Panc1 (cell line): ENCODE measurements at regions not wholly inside any gene's neighbourhood (a gene's known extent, or its start where the extent isn't known, plus 50 kb on each side); places are given as distances from the start of the nearest gene placed in this dataset.

ENCODE experiments used
- CTCF ChIP-seq: fragments of 450-650 bp; IDR thresholded peaks from 2 replicates; pipeline ENCODE4 v1.5.1; 2017; ENCODE audit warnings: mild to moderate bottlenecking
- POLR2AphosphoS5 ChIP-seq: IDR thresholded peaks from 2 replicates; pipeline ENCODE4 v1.6.1; 2012; ENCODE audit warnings: mild to moderate bottlenecking, low read depth, low read length, moderate library complexity
- REST ChIP-seq, 2 experiments: IDR thresholded peaks; 2 replicates each; pipeline ENCODE4 v1.6.1; 2011 to 2012; ENCODE audit warnings: low read depth in 2 of 2, control low read depth in 1 of 2, low read length in 1 of 2, mild to moderate bottlenecking in 1 of 2, moderate library complexity in 1 of 2; ENCODE audit not compliant: insufficient read depth in 1 of 2
- SIN3A ChIP-seq: IDR thresholded peaks from 2 replicates; pipeline ENCODE4 v1.6.1; 2012; ENCODE audit warnings: low read depth, mild to moderate bottlenecking, low read length, moderate library complexity, borderline replicate concordance; ENCODE audit not compliant: insufficient read depth

GRCh38 chr22:27113211-27113635 lies 455.8 kb downstream of the MIAT start:
- TF ChIP-seq CTCF (no peak), POLR2AphosphoS5 (no peak), REST (IDR thresholded peaks at IDR 0.05; ENCODE audit: insufficient read depth in 1 of 2, low read depth in 2 of 2, low read length in 1 of 2) (no peak), SIN3A (no peak)
